DND-41 (cell line): ENCODE measurements at regions not wholly inside any gene's neighbourhood (a gene's known extent, or its start where the extent isn't known, plus 50 kb on each side); places are given as distances from the start of the nearest gene placed in this dataset.

Experiments
- CTCF ChIP-seq: IDR thresholded peaks from 2 replicates; pipeline ENCODE4 v1.5.1; 2012; ENCODE audit warnings: borderline replicate concordance, low read length, moderate library complexity, mild to moderate bottlenecking; ENCODE audit not compliant: poor library complexity, severe bottlenecking; ENCODE audit errors: extremely low read depth
- EZH2 ChIP-seq: IDR thresholded peaks from 3 replicates; pipeline ENCODE4 v1.6.1; 2012; ENCODE audit warnings: borderline replicate concordance, low read depth, mild to moderate bottlenecking, moderate library complexity, low read length, inconsistent platforms; ENCODE audit not compliant: severe bottlenecking

DNA sequence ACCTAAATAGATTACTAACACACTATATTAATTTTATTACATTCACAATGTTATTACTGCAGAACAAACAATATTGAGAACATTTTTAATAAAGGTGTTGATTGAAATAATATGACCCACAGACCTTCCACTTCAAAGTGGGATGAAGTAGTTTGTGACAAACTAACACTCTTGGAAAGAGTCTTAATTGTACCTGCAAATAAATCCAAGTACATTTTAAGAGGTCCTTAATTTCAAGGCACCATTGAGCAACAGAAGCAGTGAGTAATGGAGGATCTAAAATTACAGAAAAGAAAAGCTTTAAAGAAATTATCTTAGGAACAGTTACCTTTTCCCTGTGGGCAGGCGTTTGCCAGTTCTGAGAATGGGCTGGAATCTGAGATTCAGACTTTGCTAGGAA is 140.2 kb downstream of the MMUT start:
- TF ChIP-seq CTCF (no peak), EZH2 (no peak)
